ENCODE measurements at regions not wholly inside any gene's neighbourhood (a gene's known extent, or its start where the extent isn't known, plus 50 kb on each side); places are given as distances from the start of the nearest gene placed in this dataset.

GRCh38 chr6:126661646-126662045 is 321.7 kb downstream of the CENPW start:
- TF ChIP-seq CTCF (IDR thresholded peaks at IDR 0.05 in 8 of 11, conservative IDR thresholded peaks at IDR 0.05 in 3 of 11) = no peak
- no peak for TF ChIP-seq POLR2A (IDR thresholded peaks at IDR 0.05)
- TF ChIP-seq POLR2AphosphoS5 (IDR thresholded peaks at IDR 0.05) = no peak

Measured in spleen (tissue), 7 donors.